GM18517 (cell line): ENCODE measurements at regions not wholly inside any gene's neighbourhood (a gene's known extent, or its start where the extent isn't known, plus 50 kb on each side); places are given as distances from the start of the nearest gene placed in this dataset.

Experiments used
- ATAC-seq: cut with Tn5 transposase; IDR thresholded peaks from one replicate; pipeline ENCODE4 v1.9.1; 2021; ENCODE audit warnings: mild to moderate bottlenecking, moderate library complexity; ENCODE audit not compliant: unreplicated experiment

- ATAC-seq: no peak
Observed at GRCh38 chr14:66099931-66100330, 386.2 kb upstream of the CCDC196 start.

- ATAC-seq: no peak
Observed at GRCh38 chr14:66101662-66102061, 384.5 kb upstream of the CCDC196 start.

GRCh38 chr14:66104486-66104885 is 381.7 kb upstream of the CCDC196 start:
- no peak for ATAC-seq

- no peak for ATAC-seq
Observed at GRCh38 chr14:66105815-66106214, 380.4 kb upstream of the CCDC196 start.

GRCh38 chr14:66109426-66109825 is 376.7 kb upstream of the CCDC196 start:
- no peak for ATAC-seq

GRCh38 chr14:66111891-66112290 is 374.3 kb upstream of the CCDC196 start:
- ATAC-seq: no peak

- ATAC-seq: no peak
Observed at GRCh38 chr14:66114071-66114470, 372.1 kb upstream of the CCDC196 start.

- ATAC-seq: no peak
Observed at GRCh38 chr14:66115740-66116502, 370.2 kb upstream of the CCDC196 start.

- no peak for ATAC-seq
Observed at GRCh38 chr14:66116732-66117131, 369.4 kb upstream of the CCDC196 start.

GRCh38 chr14:66117600-66117999 is 368.6 kb upstream of the CCDC196 start:
- ATAC-seq: no peak

- no peak for ATAC-seq
Observed at GRCh38 chr14:66119606-66120231, 366.5 kb upstream of the CCDC196 start.

- ATAC-seq: no peak
Observed at GRCh38 chr14:66120402-66120801, 365.8 kb upstream of the CCDC196 start.

GRCh38 chr14:66121859-66122258 is 364.3 kb upstream of the CCDC196 start:
- no peak for ATAC-seq

- no peak for ATAC-seq
Observed at GRCh38 chr14:66129224-66129623, 356.9 kb upstream of the CCDC196 start.

- ATAC-seq: no peak
Observed at GRCh38 chr14:66131111-66131510, 355.1 kb upstream of the CCDC196 start.

- no peak for ATAC-seq
Observed at GRCh38 chr14:66133666-66134065, 352.5 kb upstream of the CCDC196 start.

GRCh38 chr14:66135831-66136230 is 350.3 kb upstream of the CCDC196 start:
- ATAC-seq: no peak

GRCh38 chr14:66137081-66137480 is 349.1 kb upstream of the CCDC196 start:
- no peak for ATAC-seq

- no peak for ATAC-seq
Observed at GRCh38 chr14:66139432-66139831, 346.7 kb upstream of the CCDC196 start.

- peak; percentile 78 for ATAC-seq
Observed at GRCh38 chr14:66140213-66140918, 345.8 kb upstream of the CCDC196 start.

GRCh38 chr14:66140963-66141362 is 345.2 kb upstream of the CCDC196 start:
- no peak for ATAC-seq

GRCh38 chr14:66141733-66142132 is 344.4 kb upstream of the CCDC196 start:
- ATAC-seq: no peak
